ENCODE measurements at regions not wholly inside any gene's neighbourhood (a gene's known extent, or its start where the extent isn't known, plus 50 kb on each side); places are given as distances from the start of the nearest gene placed in this dataset.

DNA sequence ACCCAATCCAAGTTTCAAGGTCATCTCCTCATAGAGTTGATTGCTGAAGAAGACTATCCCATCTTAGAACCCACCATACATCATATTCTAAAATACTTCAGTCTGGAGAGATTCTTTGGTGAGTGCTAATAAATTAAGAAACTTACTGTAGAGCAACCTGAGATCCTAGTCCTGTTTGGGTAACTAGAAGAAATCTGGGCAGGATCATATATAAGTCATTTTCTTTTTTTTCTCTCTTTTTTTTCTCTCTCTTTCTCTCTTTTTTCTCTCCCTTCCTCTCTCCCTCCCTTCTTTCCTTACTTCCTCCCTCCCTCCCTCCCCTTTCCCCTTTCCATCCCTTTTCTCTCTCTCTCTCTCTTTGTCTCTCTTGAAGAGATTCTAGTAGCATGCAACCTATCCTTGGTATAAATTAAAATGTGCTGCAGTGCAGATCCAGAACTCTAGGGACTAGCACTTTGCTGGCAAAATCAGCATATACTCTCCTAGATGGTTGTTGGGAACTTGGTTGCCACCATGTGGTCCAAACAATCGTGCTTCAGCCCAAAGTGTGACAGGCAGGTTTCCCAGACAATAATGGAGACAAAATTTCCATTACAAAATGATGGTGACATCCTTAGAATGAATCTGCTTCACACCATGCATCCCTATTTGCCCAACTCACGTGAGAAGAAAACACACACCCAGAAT lies 399.4 kb upstream of the CELF4 start:
- no peak for DNase-seq

DNA sequence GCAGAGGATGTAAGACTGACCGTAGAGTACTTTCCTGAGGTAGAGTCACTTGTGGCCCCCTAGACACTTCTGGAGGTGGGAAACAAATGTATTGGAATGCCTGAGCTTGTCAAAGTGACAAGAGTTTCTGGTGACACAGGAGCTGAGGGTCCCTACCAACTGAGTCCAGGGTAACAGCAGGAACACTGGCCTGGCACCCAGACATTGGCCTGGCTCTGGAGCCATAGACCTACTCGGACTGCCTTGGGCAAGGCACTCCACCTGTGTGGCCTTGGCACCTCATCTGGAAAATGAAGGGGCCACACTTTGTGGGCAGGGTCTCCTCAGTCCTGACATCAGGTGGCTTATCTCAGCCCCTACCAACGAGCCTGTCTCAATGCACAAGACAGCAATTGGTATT lies 398.2 kb upstream of the CELF4 start:
- no peak for DNase-seq

DNA sequence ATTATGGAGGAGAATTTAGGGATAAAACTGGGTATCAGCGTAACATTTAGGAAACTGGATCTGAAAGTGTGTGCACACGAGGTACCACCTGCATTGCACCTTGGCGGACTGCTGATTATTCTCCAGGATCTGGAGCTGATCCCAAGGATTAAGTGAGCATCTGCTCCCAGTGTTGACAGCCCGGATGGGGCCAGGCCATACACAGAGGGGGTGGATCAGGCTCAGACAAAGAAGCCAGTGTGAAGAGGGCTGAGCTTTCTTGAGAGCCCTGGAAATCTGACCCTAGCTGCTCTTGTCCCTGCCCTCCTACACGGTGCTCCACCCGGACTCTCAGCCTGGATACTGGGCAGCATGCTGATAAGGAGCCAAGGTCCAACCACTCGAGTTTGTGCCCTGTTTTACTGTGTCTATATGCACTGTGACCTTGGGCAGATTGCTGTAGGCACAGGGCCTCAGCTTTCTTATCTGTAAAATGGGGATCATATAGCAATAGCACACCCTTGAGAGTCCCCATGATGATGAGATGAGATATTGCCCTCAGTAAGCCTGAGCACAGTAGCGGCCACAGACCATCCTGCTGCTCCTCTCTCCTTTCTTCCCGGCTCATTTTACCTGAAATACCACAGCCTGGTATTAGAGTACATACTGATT lies 396.8 kb upstream of the CELF4 start:
- DNase-seq, result no peak

DNA sequence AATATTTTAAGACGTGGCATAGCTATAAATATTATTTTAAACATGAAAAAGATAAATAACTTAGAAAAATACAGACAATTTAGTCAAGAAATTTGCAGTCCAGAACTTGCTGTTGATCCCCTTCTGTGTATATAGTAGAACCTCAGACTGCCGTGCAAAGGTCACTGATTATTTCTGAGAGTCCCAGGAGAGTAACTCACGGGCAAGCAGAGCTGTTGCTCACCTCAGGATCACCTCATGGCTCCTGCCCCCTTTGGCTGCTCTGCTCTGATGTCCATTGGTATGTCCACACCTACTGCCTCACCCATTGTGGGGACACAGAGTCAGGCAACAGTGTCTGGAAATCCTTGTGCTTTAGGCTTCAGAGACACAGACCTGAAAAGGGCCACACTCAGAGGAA lies 392.9 kb upstream of the CELF4 start:
- DNase-seq, result no peak

DNA sequence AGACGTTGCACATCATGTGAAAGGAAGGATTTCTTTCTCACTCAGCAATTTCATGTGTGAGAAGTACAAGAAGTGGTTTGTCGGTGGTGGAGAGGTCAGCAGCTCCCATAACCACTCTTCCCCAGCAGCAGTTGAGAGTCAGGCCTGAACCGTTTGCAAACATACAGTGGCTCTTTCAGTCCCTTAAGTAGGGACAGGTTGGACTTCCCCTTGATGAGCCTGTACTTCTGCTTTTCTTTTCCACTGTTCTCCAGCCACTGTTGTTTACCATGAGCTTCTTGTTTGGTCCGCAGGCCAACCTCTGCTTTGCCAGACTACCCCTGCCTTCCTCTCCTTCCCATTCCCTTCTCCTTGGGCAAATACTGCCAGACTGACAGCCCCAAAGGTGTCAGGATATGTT lies 391.3 kb upstream of the CELF4 start:
- DNase-seq, result no peak

- DNase-seq, result no peak
Observed at GRCh38 chr18:37956020-37956419, 390.4 kb upstream of the CELF4 start.

- DNase-seq, result no peak
Observed at GRCh38 chr18:37955201-37955600, 389.6 kb upstream of the CELF4 start.

- no peak for DNase-seq
Observed at GRCh38 chr18:37953876-37954275, 388.3 kb upstream of the CELF4 start.

GRCh38 chr18:37948471-37948870 lies 382.9 kb upstream of the CELF4 start:
- DNase-seq, result no peak

- no peak for DNase-seq
Observed at GRCh38 chr18:37946324-37946723, 380.7 kb upstream of the CELF4 start.

GRCh38 chr18:37944700-37945270 lies 379.2 kb upstream of the CELF4 start:
- no peak for DNase-seq

GRCh38 chr18:37937287-37937686 lies 371.7 kb upstream of the CELF4 start:
- no peak for DNase-seq

DNA sequence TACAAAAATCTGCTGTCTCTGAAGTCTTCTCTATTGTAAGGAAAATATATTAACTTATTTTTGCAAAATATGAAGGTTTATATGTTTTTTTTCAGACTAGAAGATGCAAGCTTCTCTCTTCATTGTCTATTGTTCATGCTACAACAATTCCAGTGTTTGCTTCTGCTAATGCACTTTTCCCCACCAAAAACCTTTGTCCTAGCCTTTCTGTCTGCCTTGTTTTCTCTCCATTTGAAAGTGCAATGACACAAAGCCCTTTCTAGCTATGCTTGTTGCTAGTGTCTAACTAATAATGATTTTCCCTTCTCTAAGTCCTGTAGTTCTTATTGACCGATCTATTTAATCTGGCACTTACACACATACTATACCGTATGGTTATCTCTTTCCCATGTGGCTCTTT lies 369.5 kb upstream of the CELF4 start:
- no peak for DNase-seq

GRCh38 chr18:37930640-37931039 lies 365.0 kb upstream of the CELF4 start:
- DNase-seq, result no peak

DNA sequence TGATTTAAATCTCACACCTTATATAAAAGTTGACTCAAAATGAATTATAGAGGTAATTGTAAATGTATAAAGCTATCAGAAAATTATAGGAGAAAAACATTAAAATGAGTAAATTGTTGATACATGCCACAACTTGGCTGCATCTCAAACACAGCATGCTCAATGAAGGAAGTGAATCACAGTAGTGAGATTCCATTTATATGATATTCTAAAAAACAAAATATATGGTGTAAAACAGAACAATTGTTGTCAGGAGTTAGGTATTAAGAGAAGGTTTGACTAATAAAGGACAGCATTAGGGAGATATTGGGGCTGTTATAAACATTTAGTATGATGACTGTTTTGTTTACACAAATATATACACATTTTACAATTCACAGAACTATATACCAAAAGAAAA lies 356.6 kb upstream of the CELF4 start:
- DNase-seq, result no peak

- DNase-seq, result no peak
Observed at GRCh38 chr18:37920865-37921264, 355.3 kb upstream of the CELF4 start.

DNA sequence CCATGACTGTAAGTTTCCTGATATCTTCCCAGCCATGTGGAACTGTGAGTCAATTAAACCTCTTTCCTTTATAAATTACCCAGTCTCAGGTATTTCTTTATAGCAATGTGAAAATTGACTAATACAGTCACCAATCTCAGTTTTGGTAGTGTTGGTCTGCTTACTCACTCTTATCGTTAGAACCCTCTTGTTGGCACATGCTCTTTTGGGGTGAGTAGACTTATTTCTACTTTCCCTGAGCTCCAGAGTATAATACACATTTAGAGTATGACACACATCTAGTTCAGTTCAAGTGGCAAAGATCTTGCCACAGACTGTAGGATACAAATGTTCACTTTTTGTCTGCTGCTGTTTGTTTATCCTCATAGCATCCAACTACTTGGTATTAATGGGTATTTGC lies 347.5 kb upstream of the CELF4 start:
- no peak for DNase-seq

DNA sequence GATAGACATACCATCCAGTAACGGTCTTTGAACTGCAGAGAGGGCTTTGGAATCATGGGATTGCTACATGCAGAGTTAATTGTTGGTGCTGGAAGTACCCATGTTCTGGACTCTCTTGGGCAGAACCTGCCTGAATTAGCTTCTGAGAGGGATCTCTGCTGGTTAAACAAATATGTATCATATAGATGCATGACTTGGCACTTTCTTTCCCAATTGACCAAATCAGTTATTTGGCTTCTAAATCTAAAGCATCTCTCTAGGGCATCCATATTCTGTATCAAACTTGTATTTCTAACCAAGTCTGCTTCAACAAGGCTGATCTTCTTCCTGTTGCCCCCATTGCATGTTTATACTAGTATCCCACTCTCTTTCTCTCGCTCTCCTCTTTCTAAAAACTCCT lies 336.7 kb upstream of the CELF4 start:
- no peak for DNase-seq

DNA sequence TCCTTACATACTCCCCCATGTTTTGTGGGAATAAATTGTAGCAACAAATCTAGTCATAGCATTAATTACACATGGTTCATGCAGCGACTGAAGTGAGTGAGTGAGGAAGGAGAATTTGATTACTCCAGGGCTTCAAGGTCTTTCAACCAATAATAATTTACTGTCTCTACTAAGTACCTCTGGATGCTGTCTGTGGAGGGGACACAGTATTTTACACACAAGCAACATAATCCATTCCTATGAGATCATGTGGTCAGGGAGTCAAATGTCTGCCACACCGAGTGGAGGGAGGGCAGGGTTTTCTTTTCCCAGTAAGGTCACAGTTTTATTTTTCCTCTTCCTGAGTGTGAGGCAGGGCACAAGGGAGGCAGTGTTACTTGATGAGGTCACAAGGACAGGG lies 334.7 kb upstream of the CELF4 start:
- no peak for DNase-seq

- DNase-seq, result no peak
Observed at GRCh38 chr18:37889963-37890362, 324.4 kb upstream of the CELF4 start.

GRCh38 chr18:37874721-37875120 lies 309.1 kb upstream of the CELF4 start:
- DNase-seq, result no peak

GRCh38 chr18:37873416-37873815 lies 307.8 kb upstream of the CELF4 start:
- no peak for DNase-seq

DNA sequence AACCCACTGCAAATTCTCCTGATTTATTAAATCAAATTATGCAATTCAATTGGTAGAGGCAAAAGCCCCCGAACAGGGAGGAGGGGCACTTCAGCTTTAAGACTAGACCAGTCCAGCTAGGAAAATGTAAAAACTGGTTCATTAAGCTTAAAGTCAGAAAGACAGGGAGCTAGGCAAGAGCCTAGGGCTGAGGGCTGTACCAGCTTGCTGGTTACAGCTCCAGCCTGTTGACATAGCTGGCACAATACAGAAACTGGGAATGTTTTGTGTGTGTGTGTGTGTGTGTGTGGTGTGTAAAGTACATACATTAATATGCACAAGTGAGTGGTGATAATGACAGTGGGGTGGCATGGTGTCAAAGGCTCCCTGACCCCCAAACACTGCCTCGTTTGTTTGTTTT lies 307.0 kb upstream of the CELF4 start:
- DNase-seq, result no peak

- DNase-seq, result no peak
Observed at GRCh38 chr18:37871561-37871960, 306.0 kb upstream of the CELF4 start.

DNA sequence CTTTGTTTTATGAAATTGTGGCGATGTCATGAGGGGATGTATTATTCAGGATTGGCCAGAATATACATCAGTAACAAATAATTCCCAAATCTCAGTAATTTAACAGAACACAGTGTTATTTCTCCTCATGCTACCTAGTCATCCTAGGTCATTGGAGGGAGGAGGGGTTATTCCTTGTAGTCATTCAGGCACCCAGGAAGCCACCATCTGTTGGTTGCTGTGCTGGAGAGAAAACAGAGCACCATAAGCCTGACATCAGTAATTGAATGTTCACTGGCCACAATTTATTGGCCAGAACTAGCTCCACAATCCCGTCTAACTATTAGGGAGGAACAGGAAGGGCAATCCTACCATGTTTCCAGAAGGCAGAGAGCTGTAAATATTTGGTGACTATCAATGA lies 303.5 kb upstream of the CELF4 start:
- DNase-seq, result no peak

Measured in CD4-positive, alpha-beta T cell treated with Interleukin-17A for 1 hour (primary cell).